ENCODE measurements at regions not wholly inside any gene's neighbourhood (a gene's known extent, or its start where the extent isn't known, plus 50 kb on each side); places are given as distances from the start of the nearest gene placed in this dataset.

DNA sequence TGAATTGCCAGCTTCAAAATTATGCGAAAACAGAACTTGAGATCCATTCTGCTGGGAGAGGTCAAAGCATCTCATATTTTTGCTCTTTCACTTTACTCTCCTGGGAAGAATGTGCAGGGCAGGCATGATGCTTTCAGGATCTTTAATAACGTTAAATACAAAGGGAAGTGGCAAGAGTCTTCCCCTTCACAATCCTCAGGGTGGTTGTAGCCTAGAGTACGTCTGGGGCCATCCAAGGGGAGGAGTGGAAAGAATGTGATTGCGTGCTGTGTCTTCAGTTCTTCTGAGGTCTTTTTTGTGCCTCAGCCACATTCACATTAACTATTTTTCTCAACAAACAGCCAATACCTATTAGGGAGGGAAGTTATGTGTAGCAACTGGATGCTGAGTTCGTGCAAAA lies 207.3 kb downstream of the HGF start:
- TF ChIP-seq, protein P1, sequence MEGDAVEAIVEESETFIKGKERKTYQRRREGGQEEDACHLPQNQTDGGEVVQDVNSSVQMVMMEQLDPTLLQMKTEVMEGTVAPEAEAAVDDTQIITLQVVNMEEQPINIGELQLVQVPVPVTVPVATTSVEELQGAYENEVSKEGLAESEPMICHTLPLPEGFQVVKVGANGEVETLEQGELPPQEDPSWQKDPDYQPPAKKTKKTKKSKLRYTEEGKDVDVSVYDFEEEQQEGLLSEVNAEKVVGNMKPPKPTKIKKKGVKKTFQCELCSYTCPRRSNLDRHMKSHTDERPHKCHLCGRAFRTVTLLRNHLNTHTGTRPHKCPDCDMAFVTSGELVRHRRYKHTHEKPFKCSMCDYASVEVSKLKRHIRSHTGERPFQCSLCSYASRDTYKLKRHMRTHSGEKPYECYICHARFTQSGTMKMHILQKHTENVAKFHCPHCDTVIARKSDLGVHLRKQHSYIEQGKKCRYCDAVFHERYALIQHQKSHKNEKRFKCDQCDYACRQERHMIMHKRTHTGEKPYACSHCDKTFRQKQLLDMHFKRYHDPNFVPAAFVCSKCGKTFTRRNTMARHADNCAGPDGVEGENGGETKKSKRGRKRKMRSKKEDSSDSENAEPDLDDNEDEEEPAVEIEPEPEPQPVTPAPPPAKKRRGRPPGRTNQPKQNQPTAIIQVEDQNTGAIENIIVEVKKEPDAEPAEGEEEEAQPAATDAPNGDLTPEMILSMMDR (conservative IDR thresholded peaks at IDR 0.05; ENCODE audit: low read length): no peak
- TF ChIP-seq EZH2phosphoT487 (IDR thresholded peaks at IDR 0.05; ENCODE audit: borderline replicate concordance): no peak
- H3K27me3 ChIP-seq (ENCODE audit: insufficient read depth, low read length, poor library complexity, severe bottlenecking): no peaks in the 10 kb centered on the region
- no peaks in the 10 kb centered on the region for H3K9me2 ChIP-seq (replicated peaks; ENCODE audit: low read depth, low read length)
- no peak overlapping the region for H2AFZ ChIP-seq (ENCODE audit: low read length)
- no peaks in the 10 kb centered on the region for H3F3A ChIP-seq (ENCODE audit: low read depth)
- no peaks in the 10 kb centered on the region for H3K9me3 ChIP-seq (ENCODE audit: insufficient read depth, low read depth, low read length)
- no peak overlapping the region for H3K4me3 ChIP-seq (ENCODE audit: low read length, poor library complexity, severe bottlenecking)
- no peak overlapping the region for H3K4me2 ChIP-seq (ENCODE audit: low read depth, low read length, poor library complexity, severe bottlenecking)
- no peak overlapping the region for H3K9ac ChIP-seq (ENCODE audit: low read depth, low read length, poor library complexity, severe bottlenecking)
- no peaks in the 10 kb centered on the region for H3K79me2 ChIP-seq (ENCODE audit: insufficient read depth, low read length)
- H3K4me1 ChIP-seq (ENCODE audit: insufficient read depth, low read length, poor library complexity, severe bottlenecking): no peaks in the 10 kb centered on the region
- H4K20me1 ChIP-seq (ENCODE audit: insufficient read depth, low read length, poor library complexity, severe bottlenecking): no peaks in the 10 kb centered on the region
- H3K36me3 ChIP-seq (ENCODE audit: insufficient read depth, low read length): no peaks in the 10 kb centered on the region

DNA sequence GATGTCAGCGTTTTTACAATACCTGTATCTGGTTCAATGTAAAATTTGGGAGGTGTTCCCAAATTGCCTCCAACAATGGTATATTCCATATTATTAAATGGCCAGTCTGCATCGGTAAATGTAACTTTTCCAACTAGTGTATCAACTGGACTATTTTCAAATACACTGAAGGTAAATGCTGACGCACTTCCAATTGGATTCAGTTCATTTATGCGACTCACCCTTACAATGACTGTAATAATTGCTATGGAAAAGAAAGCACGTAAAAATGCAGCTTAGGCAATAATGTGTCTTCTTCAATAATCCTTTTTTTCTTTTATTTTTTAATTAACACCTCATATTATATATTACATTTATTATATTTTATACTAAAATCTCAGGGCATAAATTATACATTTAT lies 209.1 kb downstream of the HGF start:
- H3K9me3 ChIP-seq (ENCODE audit: insufficient read depth, low read depth, low read length): no peaks in the 10 kb centered on the region
- no peak overlapping the region for H3K9ac ChIP-seq (ENCODE audit: low read depth, low read length, poor library complexity, severe bottlenecking)

DNA sequence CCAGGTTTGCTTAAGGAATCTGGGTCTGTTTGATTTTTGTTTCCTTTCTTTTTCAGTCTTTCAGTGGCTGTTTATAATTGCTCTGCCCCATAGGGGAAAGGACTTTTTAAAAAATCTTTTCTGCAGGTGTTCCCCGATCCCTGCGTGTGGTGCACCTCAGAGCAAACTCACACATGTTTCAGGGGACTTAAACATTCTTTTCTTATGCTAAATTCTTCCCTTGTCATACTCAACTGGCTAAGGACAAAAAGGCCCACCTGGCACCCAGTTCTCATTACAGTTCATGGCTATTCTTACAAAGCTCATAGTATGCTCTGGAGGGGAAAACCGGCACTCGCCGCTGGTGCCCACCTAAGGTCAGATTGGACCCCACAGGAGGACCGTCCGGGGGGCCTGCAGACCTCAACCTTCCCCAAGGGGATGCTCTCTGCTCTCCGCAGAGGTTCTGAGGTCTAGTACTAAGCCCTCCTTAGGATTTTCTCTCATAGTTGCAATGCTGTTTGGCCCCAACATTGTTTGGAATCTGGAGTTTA lies 220.3 kb downstream of the HGF start:
- TF ChIP-seq EZH2phosphoT487 (IDR thresholded peaks at IDR 0.05; ENCODE audit: borderline replicate concordance): no peak
- TF ChIP-seq, protein P1 (conservative IDR thresholded peaks at IDR 0.05; ENCODE audit: low read length): no peak
- Histone ChIP-seq H3K36me3 (ENCODE audit: insufficient read depth, low read length) (no peaks in the 10 kb centered on the region), H3K4me2 (ENCODE audit: low read depth, low read length, poor library complexity, severe bottlenecking) (no peak overlapping the region), H3K9me2 (replicated peaks; ENCODE audit: low read depth, low read length) (no peaks in the 10 kb centered on the region), H3K9ac (ENCODE audit: low read depth, low read length, poor library complexity, severe bottlenecking) (no peak overlapping the region), H2AFZ (ENCODE audit: low read length) (no peak overlapping the region), H3K4me1 (ENCODE audit: insufficient read depth, low read length, poor library complexity, severe bottlenecking) (no peaks in the 10 kb centered on the region), H3K9me3 (ENCODE audit: insufficient read depth, low read depth, low read length) (no peaks in the 10 kb centered on the region), H3K4me3 (ENCODE audit: low read length, poor library complexity, severe bottlenecking) (no peak overlapping the region), H3K27me3 (ENCODE audit: insufficient read depth, low read length, poor library complexity, severe bottlenecking) (no peaks in the 10 kb centered on the region), H3F3A (ENCODE audit: low read depth) (no peaks in the 10 kb centered on the region), H3K79me2 (ENCODE audit: insufficient read depth, low read length) (no peaks in the 10 kb centered on the region), H4K20me1 (ENCODE audit: insufficient read depth, low read length, poor library complexity, severe bottlenecking) (no peaks in the 10 kb centered on the region)

More for the DNA sequence above, 209.1 kb downstream of the HGF start:
- Histone ChIP-seq H3K4me3 (ENCODE audit: low read length, poor library complexity, severe bottlenecking) (no peak overlapping the region), H4K20me1 (ENCODE audit: insufficient read depth, low read length, poor library complexity, severe bottlenecking) (no peaks in the 10 kb centered on the region), H3K36me3 (ENCODE audit: insufficient read depth, low read length) (no peaks in the 10 kb centered on the region), H3K27me3 (ENCODE audit: insufficient read depth, low read length, poor library complexity, severe bottlenecking) (no peaks in the 10 kb centered on the region), H2AFZ (ENCODE audit: low read length) (no peak overlapping the region), H3K4me1 (ENCODE audit: insufficient read depth, low read length, poor library complexity, severe bottlenecking) (no peaks in the 10 kb centered on the region), H3F3A (ENCODE audit: low read depth) (no peaks in the 10 kb centered on the region), H3K9me2 (replicated peaks; ENCODE audit: low read depth, low read length) (no peaks in the 10 kb centered on the region), H3K79me2 (ENCODE audit: insufficient read depth, low read length) (no peaks in the 10 kb centered on the region), H3K4me2 (ENCODE audit: low read depth, low read length, poor library complexity, severe bottlenecking) (no peak overlapping the region)
- no peak for TF ChIP-seq EZH2phosphoT487 (IDR thresholded peaks at IDR 0.05; ENCODE audit: borderline replicate concordance)
- TF ChIP-seq, protein P1 (conservative IDR thresholded peaks at IDR 0.05; ENCODE audit: low read length): no peak
